ENCODE measurements at regions not wholly inside any gene's neighbourhood (a gene's known extent, or its start where the extent isn't known, plus 50 kb on each side); places are given as distances from the start of the nearest gene placed in this dataset.
"Not testable (repeated sequence)": the region's sequence is repeated elsewhere in the genome, so short reads cannot be mapped to it uniquely, and the experiment has no call there.

DNA sequence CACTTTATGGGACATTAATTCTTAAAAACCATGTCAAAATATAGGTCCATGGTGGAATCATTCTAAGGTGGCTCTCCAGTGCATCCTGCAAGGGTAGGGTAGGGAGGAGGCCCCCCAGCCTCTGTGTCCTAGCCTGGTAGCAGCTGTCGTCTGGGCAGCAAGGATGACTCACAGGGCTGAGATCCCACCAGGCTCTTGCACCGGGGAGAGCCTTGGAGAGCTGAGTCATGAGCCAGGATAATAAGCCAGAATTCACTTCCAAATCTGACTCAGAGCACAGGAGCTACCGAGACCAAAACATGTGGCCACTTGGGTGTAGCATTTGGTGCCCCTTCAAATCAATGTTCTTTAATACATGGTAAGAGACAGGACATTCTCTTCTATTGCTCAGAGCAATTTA, 298.5 kb downstream of the NEBL start:
- Histone ChIP-seq H3K36me3 (ENCODE audit: insufficient read depth, low read length) (no peaks in the 10 kb centered on the region), H3K9ac (ENCODE audit: insufficient read length) (no peak overlapping the region), H3K4me3 (no peak overlapping the region), H3K9me3 (ENCODE audit: low read depth, low read length) (no peaks in the 10 kb centered on the region), H3K27ac (no peak overlapping the region)
- no peak for TF ChIP-seq EZH2 (IDR thresholded peaks at IDR 0.05)
- no peak for TF ChIP-seq POLR2AphosphoS5 (IDR thresholded peaks at IDR 0.05; ENCODE audit: borderline replicate concordance, low read depth, low read length)
- TF ChIP-seq FOXP2 (optimal IDR thresholded peaks at IDR 0.05; ENCODE audit: control extremely low read depth, extremely low read length, insufficient read depth): no peak
- no peak for DNase-seq (ENCODE audit: low read depth, low spot score)

DNA sequence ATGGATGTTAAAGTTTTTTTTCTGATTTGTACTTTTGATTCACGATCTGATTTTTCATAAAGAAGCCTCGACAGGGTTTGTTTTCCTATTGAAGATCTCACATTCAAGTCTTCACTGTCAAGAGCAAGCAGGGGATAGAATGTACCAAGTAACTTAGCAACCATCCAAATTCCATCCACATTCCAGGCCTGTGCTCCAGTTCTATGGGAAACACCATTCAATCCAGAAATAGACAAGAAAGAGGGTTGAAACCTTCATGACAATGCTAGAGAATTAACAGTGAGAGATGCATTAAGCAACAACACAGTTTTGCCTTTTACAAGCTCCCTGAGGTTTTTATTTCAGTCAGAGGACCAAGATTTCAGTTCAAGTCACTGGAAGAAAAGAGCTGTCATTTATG, 300.2 kb downstream of the NEBL start:
- no peak for DNase-seq (ENCODE audit: low read depth, low spot score)
- H3K27ac ChIP-seq: no peak overlapping the region
- H3K9me3 ChIP-seq (ENCODE audit: low read depth, low read length): no peaks in the 10 kb centered on the region
- TF ChIP-seq EZH2 (IDR thresholded peaks at IDR 0.05): no peak
- TF ChIP-seq POLR2AphosphoS5 (IDR thresholded peaks at IDR 0.05; ENCODE audit: borderline replicate concordance, low read depth, low read length): no peak
- no peak for TF ChIP-seq FOXP2 (optimal IDR thresholded peaks at IDR 0.05; ENCODE audit: control extremely low read depth, extremely low read length, insufficient read depth)
- no peak overlapping the region for H3K4me3 ChIP-seq
- H3K9ac ChIP-seq (ENCODE audit: insufficient read length): no peak overlapping the region
- no peaks in the 10 kb centered on the region for H3K36me3 ChIP-seq (ENCODE audit: insufficient read depth, low read length)

DNA sequence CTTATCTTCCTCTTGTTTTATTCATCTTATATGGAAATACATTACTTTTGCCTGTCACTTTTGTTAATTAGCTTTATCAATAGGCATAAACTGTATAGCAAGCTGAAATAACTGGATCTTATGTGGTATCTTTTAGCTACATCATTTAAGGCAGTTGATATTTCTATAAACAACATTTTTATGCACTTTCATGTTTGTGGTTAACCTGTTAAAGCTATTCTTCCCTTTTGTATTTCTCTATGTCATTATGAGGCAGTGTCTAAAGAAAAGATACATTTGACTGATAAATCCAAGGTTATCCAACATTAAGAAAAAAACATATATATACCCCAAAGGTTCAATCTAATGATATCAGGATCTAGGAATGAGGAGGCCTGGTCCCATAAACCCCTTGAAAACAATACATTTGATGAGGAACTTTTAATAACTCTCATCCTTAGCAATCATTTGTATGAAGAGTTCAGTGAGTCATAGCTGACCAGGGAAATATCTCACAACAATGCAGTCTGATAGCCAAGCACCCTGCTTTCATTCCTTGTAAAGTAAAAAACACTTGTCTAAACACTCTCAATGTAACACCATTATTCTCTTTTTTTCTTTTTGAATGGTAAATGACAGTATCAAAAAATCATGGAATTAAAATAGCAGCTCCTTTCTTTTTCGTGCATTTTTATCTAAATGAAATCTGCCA, 300.9 kb downstream of the NEBL start:
- Histone ChIP-seq H3K36me3 (ENCODE audit: insufficient read depth, low read length) (no peaks in the 10 kb centered on the region), H3K9ac (ENCODE audit: insufficient read length) (no peak overlapping the region), H3K4me3 (no peak overlapping the region), H3K9me3 (ENCODE audit: low read depth, low read length) (no peaks in the 10 kb centered on the region), H3K27ac (no peak overlapping the region)
- TF ChIP-seq EZH2 (IDR thresholded peaks at IDR 0.05) (no peak), FOXP2 (optimal IDR thresholded peaks at IDR 0.05; ENCODE audit: control extremely low read depth, extremely low read length, insufficient read depth) (no peak), POLR2AphosphoS5 (IDR thresholded peaks at IDR 0.05; ENCODE audit: borderline replicate concordance, low read depth, low read length) (no peak)
- DNase-seq (ENCODE audit: low read depth, low spot score): no peak

DNA sequence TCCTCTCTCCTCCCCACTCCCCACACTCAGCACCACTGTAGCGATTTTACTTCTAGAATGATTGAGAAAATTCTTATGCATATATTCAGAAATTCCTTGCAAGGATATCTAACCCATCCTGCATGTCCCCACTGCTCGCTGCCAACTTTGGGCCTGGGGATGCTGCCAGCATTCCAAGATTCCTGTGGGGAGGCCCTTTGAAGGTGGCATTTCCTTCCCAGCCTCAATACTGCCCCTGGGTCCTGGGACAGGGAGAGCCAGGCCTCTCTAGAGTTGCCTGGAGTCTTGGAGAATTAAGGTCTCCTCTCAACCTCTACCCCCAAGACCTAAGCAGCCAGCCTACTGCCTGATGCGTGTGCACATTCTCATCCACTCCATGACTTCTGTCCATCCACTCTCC, 303.5 kb downstream of the NEBL start:
- Histone ChIP-seq H3K27ac (no peak overlapping the region), H3K4me3 (no peak overlapping the region), H3K9me3 (ENCODE audit: low read depth, low read length) (no peaks in the 10 kb centered on the region), H3K9ac (ENCODE audit: insufficient read length) (no peak overlapping the region), H3K36me3 (ENCODE audit: insufficient read depth, low read length) (no peaks in the 10 kb centered on the region)
- TF ChIP-seq FOXP2 (optimal IDR thresholded peaks at IDR 0.05; ENCODE audit: control extremely low read depth, extremely low read length, insufficient read depth): no peak
- no peak for TF ChIP-seq EZH2 (IDR thresholded peaks at IDR 0.05)
- no peak for TF ChIP-seq POLR2AphosphoS5 (IDR thresholded peaks at IDR 0.05; ENCODE audit: borderline replicate concordance, low read depth, low read length)
- no peak for DNase-seq (ENCODE audit: low read depth, low spot score)

DNA sequence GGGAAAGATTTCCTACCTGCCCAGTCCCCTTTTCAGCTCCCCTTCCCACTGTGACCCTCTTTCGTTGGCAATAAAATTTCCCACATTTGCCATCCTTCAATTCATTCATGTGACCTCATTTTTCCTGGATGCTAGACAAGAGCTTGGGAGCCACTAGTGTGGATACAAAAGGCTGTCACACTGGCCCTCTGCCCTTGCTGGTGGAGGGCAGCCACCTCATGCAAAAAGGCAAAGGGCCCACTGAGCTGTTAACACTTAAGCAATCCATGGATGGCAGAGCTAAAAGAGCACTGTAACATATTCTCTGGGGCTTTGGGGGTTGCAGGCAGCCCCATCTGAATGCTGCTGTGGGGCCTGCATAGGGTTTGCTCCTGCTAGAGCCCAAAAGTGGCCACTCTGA, 315.1 kb downstream of the NEBL start:
- Histone ChIP-seq H3K9me3 (ENCODE audit: low read depth, low read length) (no peaks in the 10 kb centered on the region), H3K4me3 (no peak overlapping the region), H3K36me3 (ENCODE audit: insufficient read depth, low read length) (no peaks in the 10 kb centered on the region), H3K27ac (no peak overlapping the region), H3K9ac (ENCODE audit: insufficient read length) (no peak overlapping the region)
- DNase-seq (ENCODE audit: low read depth, low spot score): no peak
- TF ChIP-seq EZH2 (IDR thresholded peaks at IDR 0.05): no peak
- no peak for TF ChIP-seq POLR2AphosphoS5 (IDR thresholded peaks at IDR 0.05; ENCODE audit: borderline replicate concordance, low read depth, low read length)
- no peak for TF ChIP-seq FOXP2 (optimal IDR thresholded peaks at IDR 0.05; ENCODE audit: control extremely low read depth, extremely low read length, insufficient read depth)

DNA sequence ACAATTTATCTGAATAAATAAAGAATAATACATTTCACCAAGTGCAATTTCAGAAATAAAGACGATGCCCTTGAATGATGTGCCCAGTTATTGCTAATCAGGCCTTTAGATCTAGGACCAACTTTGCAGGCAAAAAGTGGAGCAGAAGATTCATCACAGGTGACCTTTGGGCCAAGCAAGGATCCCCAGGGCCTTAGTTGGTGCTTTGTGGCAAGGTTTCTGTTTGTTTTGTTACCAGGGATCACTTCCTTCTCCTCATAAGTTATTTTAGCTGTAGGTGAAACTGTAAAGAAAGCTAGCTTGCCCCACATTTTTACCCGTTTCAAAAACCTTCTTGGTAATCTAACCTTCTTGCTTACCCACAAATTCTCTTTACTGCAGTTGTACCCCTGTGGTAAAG, 323.2 kb downstream of the NEBL start:
- no peak for DNase-seq (ENCODE audit: low read depth, low spot score)
- no peaks in the 10 kb centered on the region for H3K9me3 ChIP-seq (ENCODE audit: low read depth, low read length)
- H3K4me3 ChIP-seq: no peak overlapping the region
- no peak overlapping the region for H3K27ac ChIP-seq
- H3K36me3 ChIP-seq (ENCODE audit: insufficient read depth, low read length): no peaks in the 10 kb centered on the region
- H3K9ac ChIP-seq (ENCODE audit: insufficient read length): no peak overlapping the region
- TF ChIP-seq FOXP2 (optimal IDR thresholded peaks at IDR 0.05; ENCODE audit: control extremely low read depth, extremely low read length, insufficient read depth) (no peak), EZH2 (IDR thresholded peaks at IDR 0.05) (no peak)

DNA sequence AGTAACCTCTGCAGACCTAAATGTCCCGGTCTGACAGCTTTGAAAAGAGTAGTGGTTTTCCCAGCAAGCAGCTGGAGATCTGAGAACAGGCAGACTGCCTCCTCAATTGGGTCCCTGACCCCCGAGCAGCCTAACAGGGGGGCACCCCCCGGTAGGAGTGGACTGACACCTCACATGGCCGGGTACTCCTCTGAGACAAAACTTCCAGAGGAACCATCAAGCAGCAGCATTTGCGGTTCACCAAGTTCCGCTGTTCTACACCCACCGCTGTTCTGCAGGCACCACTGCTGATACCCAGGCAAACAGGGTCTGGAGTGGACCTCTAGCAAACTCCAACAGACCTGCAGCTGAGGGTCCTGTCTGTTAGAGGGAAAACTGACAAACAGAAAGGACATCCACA, 341.1 kb downstream of the NEBL start:
- H3K4me3 ChIP-seq; H3K36me3 ChIP-seq (ENCODE audit: insufficient read depth, low read length); DNase-seq (ENCODE audit: low read depth, low spot score); H3K27ac ChIP-seq; H3K9me3 ChIP-seq (ENCODE audit: low read depth, low read length); H3K9ac ChIP-seq (ENCODE audit: insufficient read length): not testable (repeated sequence)

DNA sequence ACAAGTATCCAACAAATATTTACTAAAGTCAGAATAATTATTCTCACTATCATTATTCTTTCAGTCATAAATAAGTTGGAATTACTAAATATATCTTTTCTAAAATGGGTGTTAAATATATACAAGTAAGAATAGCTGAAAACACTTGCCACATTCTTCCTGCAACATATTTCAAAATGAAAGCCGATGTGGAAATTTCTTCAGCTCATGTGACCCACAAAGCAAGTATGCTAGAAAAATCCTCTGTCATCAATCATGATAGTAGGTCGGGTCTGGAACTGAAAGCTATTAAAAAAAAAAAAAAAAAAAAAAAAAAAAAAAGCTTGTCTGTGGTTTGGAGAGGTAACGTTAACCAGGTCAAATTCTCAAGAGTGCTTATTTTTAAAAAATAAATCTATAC, 344.7 kb downstream of the NEBL start:
- no peak for DNase-seq (ENCODE audit: low read depth, low spot score)
- H3K27ac ChIP-seq: no peak overlapping the region
- no peak for TF ChIP-seq EZH2 (IDR thresholded peaks at IDR 0.05)
- no peak for TF ChIP-seq POLR2AphosphoS5 (IDR thresholded peaks at IDR 0.05; ENCODE audit: borderline replicate concordance, low read depth, low read length)
- TF ChIP-seq FOXP2 (optimal IDR thresholded peaks at IDR 0.05; ENCODE audit: control extremely low read depth, extremely low read length, insufficient read depth): no peak
- no peaks in the 10 kb centered on the region for H3K36me3 ChIP-seq (ENCODE audit: insufficient read depth, low read length)
- no peak overlapping the region for H3K9ac ChIP-seq (ENCODE audit: insufficient read length)
- no peaks in the 10 kb centered on the region for H3K9me3 ChIP-seq (ENCODE audit: low read depth, low read length)
- H3K4me3 ChIP-seq: no peak overlapping the region

DNA sequence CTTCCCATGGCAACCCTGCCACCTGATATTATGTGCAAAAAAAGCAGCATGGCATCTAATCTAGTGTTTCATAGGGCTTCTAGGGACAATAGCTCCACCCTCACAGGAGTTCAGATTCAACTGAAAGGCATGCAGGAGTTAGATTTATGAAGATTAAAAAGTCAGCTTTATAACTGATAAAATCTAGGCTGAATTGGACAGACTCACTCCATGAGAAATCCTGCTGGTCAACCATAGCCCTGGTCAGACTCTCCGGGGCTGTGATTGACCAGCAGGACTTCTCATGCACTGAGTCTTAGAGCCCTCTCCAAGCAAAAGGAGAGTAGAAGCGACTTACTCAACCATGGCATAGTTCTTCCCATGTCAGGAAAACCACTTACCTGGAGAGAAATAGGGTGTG, 345.4 kb downstream of the NEBL start:
- H3K27ac ChIP-seq: no peak overlapping the region
- no peak for TF ChIP-seq FOXP2 (optimal IDR thresholded peaks at IDR 0.05; ENCODE audit: control extremely low read depth, extremely low read length, insufficient read depth)
- no peak for TF ChIP-seq EZH2 (IDR thresholded peaks at IDR 0.05)
- no peak for TF ChIP-seq POLR2AphosphoS5 (IDR thresholded peaks at IDR 0.05; ENCODE audit: borderline replicate concordance, low read depth, low read length)
- no peak overlapping the region for H3K4me3 ChIP-seq
- H3K9ac ChIP-seq (ENCODE audit: insufficient read length): no peak overlapping the region
- H3K36me3 ChIP-seq (ENCODE audit: insufficient read depth, low read length): no peaks in the 10 kb centered on the region
- H3K9me3 ChIP-seq (ENCODE audit: low read depth, low read length): no peaks in the 10 kb centered on the region
- no peak for DNase-seq (ENCODE audit: low read depth, low spot score)
